A673 (cell line): ENCODE measurements at regions not wholly inside any gene's neighbourhood (a gene's known extent, or its start where the extent isn't known, plus 50 kb on each side); places are given as distances from the start of the nearest gene placed in this dataset.

Experiments
- BruUV-seq: library from RNA; stranded (reverse); fragments of 400-500 nt; replicated peaks from 2 replicates; lab custom pipeline; 2021; lab: Mats Ljungman, UMichigan
- CTCF ChIA-PET: fragments of 300-600 bp; sonication (Branson Sonifier 250); formaldehyde crosslinking; loops from one replicate; lab custom pipeline; 2022; ENCODE audit warnings: antibody characterized with exemption; lab: Charles Lee
- POLR2A ChIA-PET: fragments of 300-600 bp; sonication (Branson Sonifier 250); formaldehyde crosslinking; loops from one replicate; lab custom pipeline; 2022; ENCODE audit warnings: antibody characterized with exemption; ENCODE audit not compliant: low non-redundant PET; lab: Charles Lee
- DNase-seq: peaks from one replicate; pipeline ENCODE4 v3.0.0-alpha.2; 2015; ENCODE audit warnings: low spot score
- H3K27ac ChIP-seq: fragments of 200-600 bp; sonication (generic); 2 replicates; pipeline ENCODE4 v1.5.1; 2016; ENCODE audit warnings: mixed run types, low read depth, mild to moderate bottlenecking, mixed read lengths, antibody characterized with exemption, low read length; ENCODE audit not compliant: poor library complexity, severe bottlenecking
- H3K27me3 ChIP-seq: fragments of 200-600 bp; sonication (generic); replicated peaks from 2 replicates; pipeline ENCODE4 v1.6.1; 2017; ENCODE audit warnings: mixed run types, low read depth, mild to moderate bottlenecking, mixed read lengths, antibody characterized with exemption, low read length; ENCODE audit not compliant: insufficient read depth, poor library complexity
- H3K36me3 ChIP-seq: fragments of 200-600 bp; sonication (generic); 2 replicates; pipeline ENCODE4 v1.6.1; 2016; ENCODE audit warnings: mixed run types, mild to moderate bottlenecking, mixed read lengths, antibody characterized with exemption, low read length; ENCODE audit not compliant: insufficient read depth, poor library complexity, severe bottlenecking
- H3K4me1 ChIP-seq: fragments of 200-600 bp; sonication (generic); 2 replicates; pipeline ENCODE4 v1.6.1; 2017; ENCODE audit warnings: mixed run types, mild to moderate bottlenecking, mixed read lengths, antibody characterized with exemption, low read length; ENCODE audit not compliant: insufficient read depth, poor library complexity, severe bottlenecking
- H3K4me3 ChIP-seq: fragments of 200-600 bp; sonication (generic); 2 replicates; pipeline ENCODE4 v1.5.1; 2016; ENCODE audit warnings: low read depth, mixed run types, mild to moderate bottlenecking, mixed read lengths, low read length; ENCODE audit not compliant: poor library complexity, severe bottlenecking
- H3K9me3 ChIP-seq: fragments of 200-600 bp; sonication (generic); 2 replicates; pipeline ENCODE4 v1.6.1; 2016; ENCODE audit warnings: mixed run types, low read depth, mild to moderate bottlenecking, mixed read lengths, antibody characterized with exemption, low read length; ENCODE audit not compliant: poor library complexity, severe bottlenecking
- EZH2 ChIP-seq: fragments of 200-600 bp; sonication (generic); IDR thresholded peaks from 2 replicates; pipeline ENCODE4 v1.6.1; 2017; ENCODE audit warnings: borderline replicate concordance, low read depth, mild to moderate bottlenecking, mixed read lengths, antibody characterized with exemption, low read length; ENCODE audit not compliant: poor library complexity, severe bottlenecking
- intact Hi-C: fragments of 100-400 bp; cut with micrococcal nuclease; formaldehyde crosslinking; loops from one replicate; pipeline ENCODE4 v1.10.0; 2022; ENCODE audit not compliant: unreplicated experiment
- TF ChIP-seq, protein P1 (sequence below): fragments of 300-800, 200-600 bp; sonication (generic); conservative IDR thresholded peaks from 2 replicates; pipeline ENCODE4 v1.5.1; 2017; ENCODE audit warnings: low read depth, mild to moderate bottlenecking, antibody characterized with exemption, low read length, moderate library complexity, mixed read lengths

GRCh38 chr11:16598032-16598431 lies 140.4 kb upstream of the C11orf58 start:
- TF ChIP-seq, protein P1, sequence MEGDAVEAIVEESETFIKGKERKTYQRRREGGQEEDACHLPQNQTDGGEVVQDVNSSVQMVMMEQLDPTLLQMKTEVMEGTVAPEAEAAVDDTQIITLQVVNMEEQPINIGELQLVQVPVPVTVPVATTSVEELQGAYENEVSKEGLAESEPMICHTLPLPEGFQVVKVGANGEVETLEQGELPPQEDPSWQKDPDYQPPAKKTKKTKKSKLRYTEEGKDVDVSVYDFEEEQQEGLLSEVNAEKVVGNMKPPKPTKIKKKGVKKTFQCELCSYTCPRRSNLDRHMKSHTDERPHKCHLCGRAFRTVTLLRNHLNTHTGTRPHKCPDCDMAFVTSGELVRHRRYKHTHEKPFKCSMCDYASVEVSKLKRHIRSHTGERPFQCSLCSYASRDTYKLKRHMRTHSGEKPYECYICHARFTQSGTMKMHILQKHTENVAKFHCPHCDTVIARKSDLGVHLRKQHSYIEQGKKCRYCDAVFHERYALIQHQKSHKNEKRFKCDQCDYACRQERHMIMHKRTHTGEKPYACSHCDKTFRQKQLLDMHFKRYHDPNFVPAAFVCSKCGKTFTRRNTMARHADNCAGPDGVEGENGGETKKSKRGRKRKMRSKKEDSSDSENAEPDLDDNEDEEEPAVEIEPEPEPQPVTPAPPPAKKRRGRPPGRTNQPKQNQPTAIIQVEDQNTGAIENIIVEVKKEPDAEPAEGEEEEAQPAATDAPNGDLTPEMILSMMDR: no peak
- no peak for TF ChIP-seq EZH2
- Histone ChIP-seq H3K4me1 (peaks cover under 1% of the 10 kb centered on the region), H3K4me3 (no peak overlapping the region), H3K27ac (no peak overlapping the region), H3K36me3 (no peaks in the 10 kb centered on the region), H3K27me3 (no peaks in the 10 kb centered on the region), H3K9me3 (no peaks in the 10 kb centered on the region)
- no TSS peak for BruUV-seq
- ChIA-PET POLR2A (no interaction called here), CTCF (no interaction called here)
- intact Hi-C loops: no loop called here
- DNase-seq: no peak

DNA sequence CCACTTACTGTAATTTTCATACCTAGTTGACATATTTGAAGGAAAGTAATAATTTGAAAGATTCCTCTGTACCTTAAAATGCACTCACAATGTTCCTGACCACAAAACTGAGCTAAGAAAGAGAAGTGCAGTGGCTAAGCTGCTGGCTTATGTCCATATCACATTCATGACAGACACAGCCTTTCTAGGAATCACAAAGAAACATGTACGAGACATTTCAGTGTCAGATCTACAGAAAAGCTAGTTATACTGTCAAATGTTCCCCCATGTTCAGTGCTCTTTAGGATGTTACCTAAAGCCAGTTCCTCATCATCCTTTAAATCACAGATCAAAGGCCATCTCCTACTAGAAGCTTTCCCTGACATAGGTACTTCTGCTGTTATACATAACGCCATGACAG lies 142.2 kb upstream of the C11orf58 start:
- Histone ChIP-seq H3K4me1 (no peaks in the 10 kb centered on the region), H3K9me3 (no peaks in the 10 kb centered on the region), H3K27ac (no peak overlapping the region), H3K4me3 (no peak overlapping the region), H3K36me3 (no peaks in the 10 kb centered on the region), H3K27me3 (no peaks in the 10 kb centered on the region)
- DNase-seq: no peak
- intact Hi-C loops: no loop called here
- TF ChIP-seq, protein P1: no peak
- TF ChIP-seq EZH2: no peak
- ChIA-PET CTCF (no interaction called here), POLR2A (no interaction called here)
- BruUV-seq: no TSS peak

- no peak for TF ChIP-seq EZH2
- TF ChIP-seq, protein P1: no peak
- no peaks in the 10 kb centered on the region for H3K4me1 ChIP-seq
- intact Hi-C loops: no loop called here
- no peaks in the 10 kb centered on the region for H3K9me3 ChIP-seq
- no peak overlapping the region for H3K4me3 ChIP-seq
- ChIA-PET CTCF (no interaction called here), POLR2A (no interaction called here)
- BruUV-seq: no TSS peak
- no peaks in the 10 kb centered on the region for H3K27me3 ChIP-seq
- DNase-seq: no peak
- H3K36me3 ChIP-seq: no peaks in the 10 kb centered on the region
- no peak overlapping the region for H3K27ac ChIP-seq
Observed at GRCh38 chr11:16591157-16591556, 147.3 kb upstream of the C11orf58 start.
